H1 (cell line): ENCODE measurements at regions not wholly inside any gene's neighbourhood (a gene's known extent, or its start where the extent isn't known, plus 50 kb on each side); places are given as distances from the start of the nearest gene placed in this dataset.

Experiments used
- CTCF ChIA-PET: fragments of 300-600 bp; sonication (Branson Sonifier 250); formaldehyde crosslinking; loops from one replicate; lab custom pipeline; 2021; ENCODE audit not compliant: partially characterized antibody; lab: Charles Lee
- POLR2A ChIA-PET: fragments of 300-600 bp; sonication (Branson Sonifier 250); formaldehyde crosslinking; loops from one replicate; lab custom pipeline; 2021; ENCODE audit warnings: inconsistent platforms; ENCODE audit not compliant: partially characterized antibody; lab: Charles Lee
- DNase-seq, 2 experiments: peaks; one replicate each; pipeline versions ENCODE4 v3.0.0 to v3.0.0-alpha.2; 2010 to 2022; ENCODE audit warnings: low spot score in 2 of 2, low read depth in 1 of 2, mixed read lengths in 1 of 2
- FAIRE-seq: peaks from 2 replicates; lab custom pipeline; 2011; peaks lifted over from hg19 to GRCh38; lab: Jason Lieb, UNC
- H2AFZ ChIP-seq: 2 replicates; pipeline ENCODE4 v1.8.1; 2012; ENCODE audit warnings: low read length, inconsistent platforms
- H2AK5ac ChIP-seq: 2 replicates; pipeline ENCODE4 v1.6.1; 2013; ENCODE audit warnings: low read depth, low read length
- H2BK120ac ChIP-seq: replicated peaks from 2 replicates; pipeline ENCODE3; 2013; ENCODE audit warnings: low read depth, low read length, inconsistent platforms
- H2BK12ac ChIP-seq: 2 replicates; pipeline ENCODE4 v1.6.1; 2013; ENCODE audit warnings: low read depth, low read length
- H2BK15ac ChIP-seq: 2 replicates; pipeline ENCODE4 v1.6.1; 2013; ENCODE audit warnings: low read length
- H2BK20ac ChIP-seq: 2 replicates; pipeline ENCODE4 v1.6.1; 2013; ENCODE audit warnings: low read length
- H2BK5ac ChIP-seq: 2 replicates; pipeline ENCODE4 v1.6.1; 2013; ENCODE audit warnings: low read depth, low read length
- H3K14ac ChIP-seq: 2 replicates; pipeline ENCODE4 v1.6.1; 2013; ENCODE audit warnings: inconsistent platforms; ENCODE audit not compliant: insufficient read length
- H3K18ac ChIP-seq: 2 replicates; pipeline ENCODE4 v1.6.1; 2013; ENCODE audit warnings: low read length; ENCODE audit errors: extremely low read depth
- H3K23ac ChIP-seq: 2 replicates; pipeline ENCODE4 v1.6.1; 2013; ENCODE audit warnings: inconsistent platforms; ENCODE audit not compliant: insufficient read length
- H3K23me2 ChIP-seq: 2 replicates; pipeline ENCODE4 v1.6.1; 2013; ENCODE audit warnings: low read depth, low read length
- H3K27ac ChIP-seq: 2 replicates; pipeline ENCODE4 v1.6.1; 2011; ENCODE audit warnings: low read depth, low read length, inconsistent platforms
- H3K27me3 ChIP-seq, 4 experiments: replicated peaks in 1 of 4; 1 replicate in 1 of 4; 2 replicates in 3 of 4; pipeline versions ENCODE4 v1.6.1 to v1.8.1; 2011 to 2013; ENCODE audit warnings: low read length in 3 of 4, mild to moderate bottlenecking in 3 of 4, inconsistent platforms in 2 of 4, mixed read lengths in 2 of 4, moderate library complexity in 1 of 4; ENCODE audit not compliant: control insufficient read depth in 3 of 4, insufficient read depth in 3 of 4; ENCODE audit errors: extremely low read depth in 1 of 4
- H3K36me3 ChIP-seq, 4 experiments: 2 replicates each; pipeline versions ENCODE4 v1.6.1 to v1.8.1; 2011 to 2013; ENCODE audit warnings: mild to moderate bottlenecking in 4 of 4, low read length in 3 of 4, moderate library complexity in 2 of 4, control low read depth in 1 of 4, inconsistent platforms in 1 of 4; ENCODE audit not compliant: insufficient read depth in 4 of 4, control insufficient read depth in 2 of 4
- H3K4ac ChIP-seq: replicated peaks from 2 replicates; pipeline ENCODE3; 2013; ENCODE audit warnings: low read length, low read depth, mixed read lengths, inconsistent platforms; ENCODE audit not compliant: insufficient read length
- H3K4me1 ChIP-seq, 4 experiments: replicated peaks in 1 of 4; 1 replicate in 1 of 4; 2 replicates in 3 of 4; pipeline versions ENCODE4 v1.6.1 to v1.8.1; 2011 to 2013; ENCODE audit warnings: low read length in 3 of 4, inconsistent platforms in 2 of 4, mixed read lengths in 1 of 4; ENCODE audit not compliant: insufficient read depth in 4 of 4, control insufficient read depth in 3 of 4
- H3K4me2 ChIP-seq, 2 experiments: 2 replicates each; pipeline versions ENCODE4 v1.6.1 to v1.8.1; 2011 to 2013; ENCODE audit warnings: low read depth in 2 of 2, low read length in 2 of 2, control low read depth in 1 of 2, inconsistent platforms in 1 of 2, mild to moderate bottlenecking in 1 of 2; ENCODE audit not compliant: insufficient read depth in 1 of 2
- H3K4me3 ChIP-seq, 4 experiments: fragments of 200-600, 300-600 bp in 1 of 4; sonication (generic), shearing (Covaris generic), sonication (Bioruptor Twin) in 1 of 4; 2 replicates each; pipeline versions ENCODE4 v1.5.1 to v1.8.1; 2011 to 2016; ENCODE audit warnings: low read length in 4 of 4, low read depth in 3 of 4, control low read depth in 2 of 4, inconsistent platforms in 2 of 4, mild to moderate bottlenecking in 2 of 4, mixed read lengths in 1 of 4, moderate library complexity in 1 of 4; ENCODE audit not compliant: insufficient read depth in 2 of 4; ENCODE audit errors: extremely low read depth in 1 of 4
- H3K56ac ChIP-seq: replicated peaks from 2 replicates; pipeline ENCODE3; 2013; ENCODE audit warnings: low read depth, mild to moderate bottlenecking, mixed read lengths, low read length, inconsistent platforms; ENCODE audit not compliant: insufficient read length
- H3K79me1 ChIP-seq: 2 replicates; pipeline ENCODE4 v1.6.1; 2013; ENCODE audit warnings: low read depth, low read length, control low read depth
- H3K79me2 ChIP-seq, 2 experiments: 2 replicates each; pipeline versions ENCODE4 v1.6.1 to v1.8.1; 2012 to 2013; ENCODE audit warnings: low read length in 2 of 2, mild to moderate bottlenecking in 2 of 2, inconsistent platforms in 1 of 2; ENCODE audit not compliant: insufficient read depth in 2 of 2, control insufficient read depth in 1 of 2
- H3K9ac ChIP-seq, 4 experiments: replicated peaks in 1 of 4; 1 replicate in 1 of 4; 2 replicates in 3 of 4; pipeline versions ENCODE4 v1.6.1 to v1.8.1; 2011 to 2013; ENCODE audit warnings: low read depth in 3 of 4, low read length in 3 of 4, control low read depth in 2 of 4, mild to moderate bottlenecking in 2 of 4, moderate library complexity in 2 of 4, inconsistent platforms in 1 of 4; ENCODE audit errors: extremely low read depth in 1 of 4
- H3K9me3 ChIP-seq, 2 experiments: 2 replicates each; pipeline versions ENCODE4 v1.6.1 to v1.8.1; 2012 to 2013; ENCODE audit warnings: mild to moderate bottlenecking in 2 of 2, moderate library complexity in 2 of 2, control low read depth in 1 of 2, inconsistent platforms in 1 of 2, low read depth in 1 of 2, low read length in 1 of 2, mixed read lengths in 1 of 2; ENCODE audit not compliant: insufficient read depth in 2 of 2
- H4K20me1 ChIP-seq, 2 experiments: replicated peaks in 1 of 2; 2 replicates each; pipeline versions ENCODE3 to v1.8.1; 2011 to 2013; ENCODE audit warnings: inconsistent platforms in 2 of 2, low read length in 2 of 2, mild to moderate bottlenecking in 1 of 2; ENCODE audit not compliant: insufficient read depth in 2 of 2, control insufficient read depth in 1 of 2
- H4K5ac ChIP-seq: 2 replicates; pipeline ENCODE4 v1.6.1; 2013; ENCODE audit warnings: low read length, low read depth, mixed read lengths, inconsistent platforms; ENCODE audit not compliant: insufficient read length
- H4K8ac ChIP-seq: 2 replicates; pipeline ENCODE4 v1.8.0; 2013; ENCODE audit warnings: mild to moderate bottlenecking, moderate library complexity, low read length, inconsistent platforms; ENCODE audit not compliant: insufficient read depth; ENCODE audit errors: extremely low read depth
- H4K91ac ChIP-seq: replicated peaks from 2 replicates; pipeline ENCODE3; 2013; ENCODE audit warnings: low read length, mixed read lengths, inconsistent platforms; ENCODE audit not compliant: insufficient read length
- ASH2L ChIP-seq: fragments of 200-600, 300-600 bp; sonication (generic); IDR thresholded peaks from one replicate; pipeline ENCODE4 v1.7.1; 2017; ENCODE audit warnings: low read length
- ATF2 ChIP-seq: IDR thresholded peaks from 2 replicates; pipeline ENCODE4 v1.6.1; 2012; ENCODE audit warnings: low read length, inconsistent platforms
- BRCA1 ChIP-seq: IDR thresholded peaks from 2 replicates; pipeline ENCODE4 v1.6.1; 2012; ENCODE audit warnings: low read depth, low read length, improper control_type of control experiment
- CBX5 ChIP-seq: fragments of 300-800, 300-1000 bp; sonication (generic); IDR thresholded peaks from 2 replicates; pipeline ENCODE4 v1.7.1; 2016; ENCODE audit warnings: antibody characterized with exemption, low read length, low read depth
- CBX8 ChIP-seq: fragments of 300-800, 300-1000 bp; sonication (generic); IDR thresholded peaks from 2 replicates; pipeline ENCODE4 v1.7.1; 2016; ENCODE audit warnings: low read depth, low read length, borderline replicate concordance
- CREB1 ChIP-seq: IDR thresholded peaks from 2 replicates; pipeline ENCODE4 v1.6.1; 2012; ENCODE audit warnings: inconsistent platforms
- EP300 ChIP-seq, 2 experiments: IDR thresholded peaks; 1 replicate in 1 of 2; 2 replicates in 1 of 2; pipeline ENCODE4 v1.6.1; 2011 to 2012; ENCODE audit warnings: low read depth in 2 of 2, low read length in 2 of 2, mild to moderate bottlenecking in 2 of 2, borderline replicate concordance in 1 of 2, inconsistent platforms in 1 of 2, moderate library complexity in 1 of 2
- HDAC6 ChIP-seq: IDR thresholded peaks from one replicate; pipeline ENCODE4 v1.7.1; 2012; ENCODE audit warnings: low read depth, mild to moderate bottlenecking, inconsistent platforms, low read length, moderate library complexity
- NANOG ChIP-seq: IDR thresholded peaks from 2 replicates; pipeline ENCODE4 v1.6.1; 2011; ENCODE audit warnings: low read length, low read depth, mild to moderate bottlenecking, inconsistent platforms; ENCODE audit not compliant: insufficient read depth, poor library complexity, severe bottlenecking
- YY1 ChIP-seq: IDR thresholded peaks from 2 replicates; pipeline ENCODE4 v1.6.1; 2011; ENCODE audit warnings: low read depth, mild to moderate bottlenecking, low read length
- WGBS, 2 experiments: shearing (Covaris generic) in 1 of 2; methylation state at CpG; one replicate each; pipeline versions ENCODE4 v1.1.6 to v1.1.7; 2013 to 2015; ENCODE audit warnings: low lambda C conversion rate in 2 of 2, mixed read lengths in 2 of 2, inconsistent platforms in 1 of 2, low coverage in 1 of 2, missing lambda C conversion rate in 1 of 2; ENCODE audit not compliant: insufficient replicate concordance in 2 of 2, insufficient coverage in 1 of 2, insufficient read length in 1 of 2; ENCODE audit errors: extremely low coverage in 1 of 2, missing lambda C conversion rate in 1 of 2; 5-methylcytosine and 5-hydroxymethylcytosine counted together

- H4K20me1 ChIP-seq: no peaks in the 10 kb centered on the region
- no peak overlapping the region for H2AK5ac ChIP-seq
- H3K9ac ChIP-seq: no peak overlapping the region
- no peaks in the 10 kb centered on the region for H3K4me1 ChIP-seq
- no peak overlapping the region for H3K27ac ChIP-seq
- H3K4me2 ChIP-seq: no peak overlapping the region
- H3K56ac ChIP-seq: no peak overlapping the region
- H4K5ac ChIP-seq: no peak overlapping the region
- no peak overlapping the region for H4K91ac ChIP-seq
- H2AFZ ChIP-seq: no peak overlapping the region
- H3K23ac ChIP-seq: no peak overlapping the region
- H3K18ac ChIP-seq: no peak overlapping the region
- H3K4me3 ChIP-seq: no peak overlapping the region
- H3K9me3 ChIP-seq: peaks cover 56 to 58% of the 10 kb centered on the region in 2 experiments
- no peak overlapping the region for H2BK15ac ChIP-seq
- TF ChIP-seq HDAC6 (no peak), CBX5 (no peak), ATF2 (no peak), ASH2L (no peak), NANOG (no peak), EP300 (IDR thresholded peaks at IDR 0.05; ENCODE audit: borderline replicate concordance in 1 of 2, low read depth in 2 of 2, low read length in 2 of 2) (no peak), BRCA1 (no peak), CREB1 (no peak), CBX8 (no peak), YY1 (no peak)
- no peaks in the 10 kb centered on the region for H3K79me2 ChIP-seq
- H2BK20ac ChIP-seq: no peak overlapping the region
- H4K8ac ChIP-seq: no peak overlapping the region
- DNase-seq: no peak
- H2BK120ac ChIP-seq: no peak overlapping the region
- WGBS, 2 experiments: 36% methylated on average over 3 of the region's 3 CpGs; no CpG with 5 or more reads in 1 of the 2 experiments
- CTCF ChIA-PET: no interaction called here
- H3K36me3 ChIP-seq: no peaks in the 10 kb centered on the region; a peak in 1 of 8 replicates
- H2BK12ac ChIP-seq: no peak overlapping the region
- FAIRE-seq: no peak
- no peaks in the 10 kb centered on the region for H3K27me3 ChIP-seq
- H3K4ac ChIP-seq: no peak overlapping the region
- H3K14ac ChIP-seq: no peak overlapping the region
- H3K23me2 ChIP-seq: no peaks in the 10 kb centered on the region
- H3K79me1 ChIP-seq: no peaks in the 10 kb centered on the region
- POLR2A ChIA-PET: no interaction called here
- H2BK5ac ChIP-seq: no peak overlapping the region
Observed at GRCh38 chr13:19289180-19289579, 107.6 kb upstream of the TUBA3C start.
